Endothelial cell (in vitro differentiated cells): ENCODE measurements at regions not wholly inside any gene's neighbourhood (a gene's known extent, or its start where the extent isn't known, plus 50 kb on each side); places are given as distances from the start of the nearest gene placed in this dataset.

Source experiments
- DNase-seq: peaks from one replicate; pipeline ENCODE4 v3.0.0; 2021; ENCODE audit warnings: low spot score
- H3K27ac Mint-ChIP-seq: one replicate; pipeline ENCODE4 v1.8.0; 2021; ENCODE audit warnings: mixed read lengths, inconsistent platforms; ENCODE audit not compliant: unreplicated experiment
- H3K27me3 Mint-ChIP-seq: one replicate; pipeline ENCODE4 v1.8.0; 2021; ENCODE audit warnings: mild to moderate bottlenecking, moderate library complexity, mixed read lengths, inconsistent platforms; ENCODE audit not compliant: unreplicated experiment
- H3K36me3 Mint-ChIP-seq: one replicate; pipeline ENCODE4 v1.8.0; 2021; ENCODE audit warnings: mild to moderate bottlenecking, low read depth, mixed read lengths, inconsistent platforms; ENCODE audit not compliant: unreplicated experiment
- H3K4me1 Mint-ChIP-seq: one replicate; pipeline ENCODE4 v1.8.0; 2021; ENCODE audit warnings: mild to moderate bottlenecking, mixed read lengths, inconsistent platforms; ENCODE audit not compliant: unreplicated experiment
- H3K4me3 Mint-ChIP-seq: one replicate; pipeline ENCODE4 v1.8.0; 2021; ENCODE audit warnings: mild to moderate bottlenecking, mixed read lengths, inconsistent platforms; ENCODE audit not compliant: unreplicated experiment
- H3K9me3 Mint-ChIP-seq: one replicate; pipeline ENCODE4 v1.8.0; 2021; ENCODE audit warnings: mixed read lengths, inconsistent platforms; ENCODE audit not compliant: unreplicated experiment
- TF ChIP-seq, protein P1 (sequence below): fragments of 200-600 bp; sonication (generic); IDR thresholded peaks from one replicate; pipeline ENCODE4 v1.5.0; 2021; ENCODE audit warnings: antibody characterized with exemption; ENCODE audit not compliant: unreplicated experiment

DNA sequence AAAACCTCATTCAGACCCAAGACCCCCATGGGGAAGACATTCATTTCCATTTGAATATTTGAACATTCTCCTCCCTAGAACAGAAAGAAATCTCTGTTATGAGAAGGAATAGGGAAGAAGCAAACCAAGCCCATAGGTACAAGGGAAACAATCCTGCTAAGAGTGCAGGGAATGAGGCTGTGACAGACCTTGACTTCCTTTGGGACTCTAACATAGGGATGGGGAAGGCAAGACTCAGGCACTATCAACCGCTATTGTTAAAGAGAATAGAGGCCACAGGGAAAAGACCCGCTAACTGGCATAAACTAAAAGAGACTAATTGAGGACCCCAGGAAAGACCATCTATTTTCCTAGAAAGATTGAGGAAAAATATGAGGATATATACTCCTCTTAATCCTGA is 117.8 kb upstream of the BRINP3 start:
- H3K27me3 Mint-ChIP-seq: peaks cover 2% of the 10 kb centered on the region

DNA sequence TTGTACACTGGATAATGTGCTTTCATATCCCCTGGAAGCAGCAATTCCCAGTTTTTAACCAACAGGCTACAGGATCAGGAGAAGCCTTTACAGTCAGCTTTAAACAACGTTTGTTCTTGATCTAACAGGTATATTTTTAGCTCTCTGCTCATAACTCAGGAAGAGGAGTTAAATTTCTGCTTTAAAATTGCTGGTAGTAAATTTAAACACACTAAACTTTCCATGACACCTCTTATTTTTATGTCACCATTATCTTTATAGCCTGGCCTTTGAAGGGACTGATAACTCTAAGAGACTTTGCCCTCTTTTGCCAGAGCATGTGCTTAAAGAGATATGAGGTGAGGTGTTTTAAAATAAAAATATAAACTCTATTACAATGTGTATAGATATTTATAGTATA is 119.6 kb upstream of the BRINP3 start:
- H3K36me3 Mint-ChIP-seq: no peaks in the 10 kb centered on the region
- TF ChIP-seq, protein P1, sequence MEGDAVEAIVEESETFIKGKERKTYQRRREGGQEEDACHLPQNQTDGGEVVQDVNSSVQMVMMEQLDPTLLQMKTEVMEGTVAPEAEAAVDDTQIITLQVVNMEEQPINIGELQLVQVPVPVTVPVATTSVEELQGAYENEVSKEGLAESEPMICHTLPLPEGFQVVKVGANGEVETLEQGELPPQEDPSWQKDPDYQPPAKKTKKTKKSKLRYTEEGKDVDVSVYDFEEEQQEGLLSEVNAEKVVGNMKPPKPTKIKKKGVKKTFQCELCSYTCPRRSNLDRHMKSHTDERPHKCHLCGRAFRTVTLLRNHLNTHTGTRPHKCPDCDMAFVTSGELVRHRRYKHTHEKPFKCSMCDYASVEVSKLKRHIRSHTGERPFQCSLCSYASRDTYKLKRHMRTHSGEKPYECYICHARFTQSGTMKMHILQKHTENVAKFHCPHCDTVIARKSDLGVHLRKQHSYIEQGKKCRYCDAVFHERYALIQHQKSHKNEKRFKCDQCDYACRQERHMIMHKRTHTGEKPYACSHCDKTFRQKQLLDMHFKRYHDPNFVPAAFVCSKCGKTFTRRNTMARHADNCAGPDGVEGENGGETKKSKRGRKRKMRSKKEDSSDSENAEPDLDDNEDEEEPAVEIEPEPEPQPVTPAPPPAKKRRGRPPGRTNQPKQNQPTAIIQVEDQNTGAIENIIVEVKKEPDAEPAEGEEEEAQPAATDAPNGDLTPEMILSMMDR: no peak
- H3K4me3 Mint-ChIP-seq: no peak overlapping the region
- peaks cover 6% of the 10 kb centered on the region for H3K4me1 Mint-ChIP-seq
- H3K9me3 Mint-ChIP-seq: no peaks in the 10 kb centered on the region
- no peak overlapping the region for H3K27ac Mint-ChIP-seq
- no peak for DNase-seq
- H3K27me3 Mint-ChIP-seq: no peaks in the 10 kb centered on the region

More for the DNA sequence above, 117.8 kb upstream of the BRINP3 start:
- Mint-ChIP-seq H3K4me1 (peaks cover 6% of the 10 kb centered on the region), H3K27ac (no peak overlapping the region), H3K9me3 (no peaks in the 10 kb centered on the region), H3K36me3 (no peaks in the 10 kb centered on the region), H3K4me3 (no peak overlapping the region)
- TF ChIP-seq, protein P1: no peak
- no peak for DNase-seq

- Mint-ChIP-seq H3K4me1 (peaks cover 6% of the 10 kb centered on the region), H3K27ac (no peak overlapping the region), H3K36me3 (no peaks in the 10 kb centered on the region)
Observed at GRCh38 chr1:190599670-190600069, 122.0 kb upstream of the BRINP3 start.

GRCh38 chr1:190602325-190602724 is 124.7 kb upstream of the BRINP3 start:
- no peaks in the 10 kb centered on the region for H3K4me1 Mint-ChIP-seq
- TF ChIP-seq, protein P1: no peak
- no peaks in the 10 kb centered on the region for H3K9me3 Mint-ChIP-seq
- no peaks in the 10 kb centered on the region for H3K36me3 Mint-ChIP-seq
- no peak overlapping the region for H3K4me3 Mint-ChIP-seq
- DNase-seq: no peak
- H3K27ac Mint-ChIP-seq: no peak overlapping the region
- H3K27me3 Mint-ChIP-seq: no peaks in the 10 kb centered on the region

More at GRCh38 chr1:190599670-190600069, 122.0 kb upstream of the BRINP3 start:
- TF ChIP-seq, protein P1: no peak
- Mint-ChIP-seq H3K4me3 (no peak overlapping the region), H3K9me3 (no peaks in the 10 kb centered on the region), H3K27me3 (no peaks in the 10 kb centered on the region)
- no peak for DNase-seq

GRCh38 chr1:190608282-190608681 is 130.6 kb upstream of the BRINP3 start:
- Mint-ChIP-seq H3K9me3 (no peaks in the 10 kb centered on the region), H3K36me3 (no peaks in the 10 kb centered on the region), H3K4me1 (no peaks in the 10 kb centered on the region), H3K27ac (no peak overlapping the region), H3K4me3 (no peak overlapping the region), H3K27me3 (no peaks in the 10 kb centered on the region)
- no peak for DNase-seq
- TF ChIP-seq, protein P1: no peak
